ENCODE measurements at regions not wholly inside any gene's neighbourhood (a gene's known extent, or its start where the extent isn't known, plus 50 kb on each side); places are given as distances from the start of the nearest gene placed in this dataset.
A peak's percentile ranks its signal among the peaks of the same experiment; 100 is the strongest.

DNA sequence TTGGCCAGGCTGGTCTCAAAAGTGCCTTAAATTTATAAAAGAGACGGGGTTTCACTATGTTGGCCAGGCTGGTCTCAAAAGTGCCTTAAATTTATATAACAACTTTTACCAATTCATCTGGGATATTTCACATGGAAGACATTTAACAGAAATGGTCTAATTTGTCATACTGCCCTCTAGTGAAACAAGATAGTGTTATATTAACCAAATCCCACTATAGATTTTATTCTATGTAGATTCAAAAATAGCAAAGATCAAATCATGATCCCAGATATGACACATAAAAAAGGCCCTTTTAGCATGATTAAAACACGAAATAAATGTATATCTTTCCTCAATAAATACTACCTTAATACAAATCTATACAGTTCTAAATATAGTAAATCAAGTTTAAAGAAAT, 102.8 kb upstream of the TFAP2D start:
- DNase-seq = peak; percentile 13
- H3K4me3 ChIP-seq (ENCODE audit: low read depth in 2 of 2, low read length in 1 of 2) = no peak overlapping the region
- no peaks in the 10 kb centered on the region for H4K20me1 ChIP-seq (ENCODE audit: insufficient read depth)
- H3K9me2 ChIP-seq = no peaks in the 10 kb centered on the region
- TF ChIP-seq, protein P1, sequence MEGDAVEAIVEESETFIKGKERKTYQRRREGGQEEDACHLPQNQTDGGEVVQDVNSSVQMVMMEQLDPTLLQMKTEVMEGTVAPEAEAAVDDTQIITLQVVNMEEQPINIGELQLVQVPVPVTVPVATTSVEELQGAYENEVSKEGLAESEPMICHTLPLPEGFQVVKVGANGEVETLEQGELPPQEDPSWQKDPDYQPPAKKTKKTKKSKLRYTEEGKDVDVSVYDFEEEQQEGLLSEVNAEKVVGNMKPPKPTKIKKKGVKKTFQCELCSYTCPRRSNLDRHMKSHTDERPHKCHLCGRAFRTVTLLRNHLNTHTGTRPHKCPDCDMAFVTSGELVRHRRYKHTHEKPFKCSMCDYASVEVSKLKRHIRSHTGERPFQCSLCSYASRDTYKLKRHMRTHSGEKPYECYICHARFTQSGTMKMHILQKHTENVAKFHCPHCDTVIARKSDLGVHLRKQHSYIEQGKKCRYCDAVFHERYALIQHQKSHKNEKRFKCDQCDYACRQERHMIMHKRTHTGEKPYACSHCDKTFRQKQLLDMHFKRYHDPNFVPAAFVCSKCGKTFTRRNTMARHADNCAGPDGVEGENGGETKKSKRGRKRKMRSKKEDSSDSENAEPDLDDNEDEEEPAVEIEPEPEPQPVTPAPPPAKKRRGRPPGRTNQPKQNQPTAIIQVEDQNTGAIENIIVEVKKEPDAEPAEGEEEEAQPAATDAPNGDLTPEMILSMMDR (IDR thresholded peaks at IDR 0.05) = peak; percentile 58
- TF ChIP-seq FOXM1 (IDR thresholded peaks at IDR 0.05; ENCODE audit: low read depth) = no peak
- TF ChIP-seq, protein P2, sequence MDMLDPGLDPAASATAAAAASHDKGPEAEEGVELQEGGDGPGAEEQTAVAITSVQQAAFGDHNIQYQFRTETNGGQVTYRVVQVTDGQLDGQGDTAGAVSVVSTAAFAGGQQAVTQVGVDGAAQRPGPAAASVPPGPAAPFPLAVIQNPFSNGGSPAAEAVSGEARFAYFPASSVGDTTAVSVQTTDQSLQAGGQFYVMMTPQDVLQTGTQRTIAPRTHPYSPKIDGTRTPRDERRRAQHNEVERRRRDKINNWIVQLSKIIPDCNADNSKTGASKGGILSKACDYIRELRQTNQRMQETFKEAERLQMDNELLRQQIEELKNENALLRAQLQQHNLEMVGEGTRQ (IDR thresholded peaks at IDR 0.05; ENCODE audit: borderline replicate concordance, low read depth, low read length) = no peak
- no peaks in the 10 kb centered on the region for H3K9me3 ChIP-seq
- no peak overlapping the region for H2AFZ ChIP-seq (ENCODE audit: low read depth)
- WGBS (ENCODE audit: low lambda C conversion rate) = 15% methylated on average over 2 of the region's 2 CpGs
- ChIA-PET POLR2A (no interaction called here), CTCF (interaction anchor here (0.5 to 0.6 kb wide), 2 partner anchors 74 to 482 kb away, joined by 3 read pairs; no protein-coding TSS in a partner anchor)
- no peak overlapping the region for H3K27ac ChIP-seq (ENCODE audit: low read depth in 2 of 2, low read length in 1 of 2)
- no peaks in the 10 kb centered on the region for H3K4me1 ChIP-seq (ENCODE audit: control insufficient read depth in 1 of 2, insufficient read depth in 2 of 2, low read depth in 1 of 2, low read length in 1 of 2)
- no peak overlapping the region for H3K9ac ChIP-seq
- H3F3A ChIP-seq (replicated peaks; ENCODE audit: insufficient read depth) = no peaks in the 10 kb centered on the region
- no peaks in the 10 kb centered on the region for H3K36me3 ChIP-seq (replicated peaks in 1 of 2; ENCODE audit: control insufficient read depth in 1 of 2, insufficient read depth in 2 of 2, low read length in 1 of 2)
- no peak overlapping the region for H3K4me2 ChIP-seq
- no peaks in the 10 kb centered on the region for H3K79me2 ChIP-seq (ENCODE audit: insufficient read depth)
- no peaks in the 10 kb centered on the region for H3K27me3 ChIP-seq (ENCODE audit: insufficient read depth)

DNA sequence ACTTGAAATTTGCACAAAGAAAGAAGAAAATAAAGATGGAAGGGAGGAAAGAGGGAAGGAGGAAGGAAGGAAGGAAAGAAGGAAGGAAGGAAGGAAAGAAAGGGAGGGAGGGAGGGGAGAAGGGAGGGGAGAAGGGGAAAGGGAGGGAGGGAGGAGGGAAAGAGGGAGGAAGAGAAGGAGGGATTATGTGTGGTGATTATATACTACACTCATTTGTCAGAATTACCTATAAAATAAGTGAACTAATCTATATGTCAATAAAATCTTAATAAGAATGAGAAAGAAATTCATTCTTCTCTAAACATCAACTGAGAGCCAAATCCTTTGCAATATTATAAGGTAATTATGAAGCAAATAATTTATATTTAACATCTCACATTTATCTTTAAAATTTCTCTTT, 77.9 kb upstream of the TFAP2D start:
- CTCF ChIA-PET = no interaction called here
- no peak overlapping the region for H2AFZ ChIP-seq (ENCODE audit: low read depth)
- POLR2A ChIA-PET = no interaction called here

More for the DNA sequence above, 77.9 kb upstream of the TFAP2D start:
- no peak overlapping the region for H3K4me3 ChIP-seq (ENCODE audit: low read depth in 2 of 2, low read length in 1 of 2)
- no peaks in the 10 kb centered on the region for H3K36me3 ChIP-seq (replicated peaks in 1 of 2; ENCODE audit: control insufficient read depth in 1 of 2, insufficient read depth in 2 of 2, low read length in 1 of 2)
- H3K9me2 ChIP-seq = no peaks in the 10 kb centered on the region
- H3K9ac ChIP-seq = no peak overlapping the region
- H3K27ac ChIP-seq (ENCODE audit: low read depth in 2 of 2, low read length in 1 of 2) = no peak overlapping the region
- H3K4me1 ChIP-seq (ENCODE audit: control insufficient read depth in 1 of 2, insufficient read depth in 2 of 2, low read depth in 1 of 2, low read length in 1 of 2) = no peaks in the 10 kb centered on the region
- TF ChIP-seq, protein P3, sequence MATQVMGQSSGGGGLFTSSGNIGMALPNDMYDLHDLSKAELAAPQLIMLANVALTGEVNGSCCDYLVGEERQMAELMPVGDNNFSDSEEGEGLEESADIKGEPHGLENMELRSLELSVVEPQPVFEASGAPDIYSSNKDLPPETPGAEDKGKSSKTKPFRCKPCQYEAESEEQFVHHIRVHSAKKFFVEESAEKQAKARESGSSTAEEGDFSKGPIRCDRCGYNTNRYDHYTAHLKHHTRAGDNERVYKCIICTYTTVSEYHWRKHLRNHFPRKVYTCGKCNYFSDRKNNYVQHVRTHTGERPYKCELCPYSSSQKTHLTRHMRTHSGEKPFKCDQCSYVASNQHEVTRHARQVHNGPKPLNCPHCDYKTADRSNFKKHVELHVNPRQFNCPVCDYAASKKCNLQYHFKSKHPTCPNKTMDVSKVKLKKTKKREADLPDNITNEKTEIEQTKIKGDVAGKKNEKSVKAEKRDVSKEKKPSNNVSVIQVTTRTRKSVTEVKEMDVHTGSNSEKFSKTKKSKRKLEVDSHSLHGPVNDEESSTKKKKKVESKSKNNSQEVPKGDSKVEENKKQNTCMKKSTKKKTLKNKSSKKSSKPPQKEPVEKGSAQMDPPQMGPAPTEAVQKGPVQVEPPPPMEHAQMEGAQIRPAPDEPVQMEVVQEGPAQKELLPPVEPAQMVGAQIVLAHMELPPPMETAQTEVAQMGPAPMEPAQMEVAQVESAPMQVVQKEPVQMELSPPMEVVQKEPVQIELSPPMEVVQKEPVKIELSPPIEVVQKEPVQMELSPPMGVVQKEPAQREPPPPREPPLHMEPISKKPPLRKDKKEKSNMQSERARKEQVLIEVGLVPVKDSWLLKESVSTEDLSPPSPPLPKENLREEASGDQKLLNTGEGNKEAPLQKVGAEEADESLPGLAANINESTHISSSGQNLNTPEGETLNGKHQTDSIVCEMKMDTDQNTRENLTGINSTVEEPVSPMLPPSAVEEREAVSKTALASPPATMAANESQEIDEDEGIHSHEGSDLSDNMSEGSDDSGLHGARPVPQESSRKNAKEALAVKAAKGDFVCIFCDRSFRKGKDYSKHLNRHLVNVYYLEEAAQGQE (IDR thresholded peaks at IDR 0.05; ENCODE audit: low read depth, low read length) = no peak
- TF ChIP-seq EP300 (IDR thresholded peaks at IDR 0.05; ENCODE audit: borderline replicate concordance in 1 of 2, low read depth in 1 of 2, low read length in 1 of 2) (no peak), TCF12 (IDR thresholded peaks at IDR 0.05) (no peak), CHD2 (IDR thresholded peaks at IDR 0.05; ENCODE audit: low read length, partially characterized antibody) (no peak), MXI1 (IDR thresholded peaks at IDR 0.05; ENCODE audit: low read depth, low read length) (no peak), TAF1 (IDR thresholded peaks at IDR 0.05; ENCODE audit: borderline replicate concordance, low read depth, low read length) (no peak), NRF1 (IDR thresholded peaks at IDR 0.05; ENCODE audit: low read depth, low read length) (no peak), RAD21 (IDR thresholded peaks at IDR 0.05; ENCODE audit: low read length) (no peak), SIN3A (IDR thresholded peaks at IDR 0.05; ENCODE audit: borderline replicate concordance, low read depth, low read length) (no peak), FOXM1 (IDR thresholded peaks at IDR 0.05; ENCODE audit: low read depth) (no peak), SMC3 (IDR thresholded peaks at IDR 0.05; ENCODE audit: low read depth, low read length) (no peak), POLR2AphosphoS5 (IDR thresholded peaks at IDR 0.05; ENCODE audit: low read depth, low read length) (no peak)
- TF ChIP-seq, protein P4, sequence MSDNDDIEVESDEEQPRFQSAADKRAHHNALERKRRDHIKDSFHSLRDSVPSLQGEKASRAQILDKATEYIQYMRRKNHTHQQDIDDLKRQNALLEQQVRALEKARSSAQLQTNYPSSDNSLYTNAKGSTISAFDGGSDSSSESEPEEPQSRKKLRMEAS (IDR thresholded peaks at IDR 0.05; ENCODE audit: low read depth) = no peak
- no peaks in the 10 kb centered on the region for H3K79me2 ChIP-seq (ENCODE audit: insufficient read depth)
- H3F3A ChIP-seq (replicated peaks; ENCODE audit: insufficient read depth) = no peaks in the 10 kb centered on the region
- no peaks in the 10 kb centered on the region for H4K20me1 ChIP-seq (ENCODE audit: insufficient read depth)
- H3K27me3 ChIP-seq (ENCODE audit: insufficient read depth) = no peaks in the 10 kb centered on the region
- no peak overlapping the region for H3K4me2 ChIP-seq
- DNase-seq = no peak
- no peaks in the 10 kb centered on the region for H3K9me3 ChIP-seq
